A549 (cell line): ENCODE measurements at regions not wholly inside any gene's neighbourhood (a gene's known extent, or its start where the extent isn't known, plus 50 kb on each side); places are given as distances from the start of the nearest gene placed in this dataset.

Experiments used
- ATAC-seq, 2 experiments: fragments of 200-7000 bp in 1 of 2; fragments of >200 bp in 1 of 2; cut with Nextera tagmentation in 1 of 2; cut with Tn5 transposase in 1 of 2; 3 replicates each; pipeline versions ENCODE4 v1.8.0 to v1.9.1; 2018 to 2020; ENCODE audit warnings: mild to moderate bottlenecking in 1 of 2, moderate library complexity in 1 of 2
- CTCF ChIA-PET: fragments of 300-600 bp; sonication (Branson Sonifier 250); formaldehyde crosslinking; extraction: SDS; loops from one replicate; lab custom pipeline; 2021; ENCODE audit warnings: antibody characterized with exemption, inconsistent platforms; lab: Yijun Ruan, JAX
- POLR2A ChIA-PET: fragments of 350-600 bp; formaldehyde crosslinking; extraction: SDS; loops from one replicate; lab custom pipeline; 2021; ENCODE audit warnings: antibody characterized with exemption, inconsistent platforms; lab: Yijun Ruan, JAX
- DNase-seq, 2 experiments: peaks; one replicate each; pipeline versions ENCODE4 v3.0.0 to v3.0.0-alpha.2; 2011 to 2016; ENCODE audit warnings: low read depth in 1 of 2, low spot score in 1 of 2
- FAIRE-seq: peaks from 2 replicates; lab custom pipeline; 2011; peaks lifted over from hg19 to GRCh38; lab: Jason Lieb, UNC
- H3K27ac ChIP-seq, 2 experiments: fragments of >200 bp; sonication (Bioruptor Twin); formaldehyde crosslinking; 3 replicates each; pipeline ENCODE4 v1.5.1; 2016 to 2017
- H3K4me1 ChIP-seq: fragments of >200 bp; sonication (Bioruptor Twin); formaldehyde crosslinking; 3 replicates; pipeline ENCODE4 v1.6.1; 2016
- H3K4me2 ChIP-seq: fragments of >200 bp; sonication (Bioruptor Twin); formaldehyde crosslinking; 3 replicates; pipeline ENCODE4 v1.6.1; 2016
- H3K4me3 ChIP-seq: fragments of >200 bp; sonication (Bioruptor Twin); formaldehyde crosslinking; 3 replicates; pipeline ENCODE4 v1.5.1; 2016
- H3K9me3 ChIP-seq: fragments of >200 bp; sonication (Bioruptor Twin); formaldehyde crosslinking; 3 replicates; pipeline ENCODE4 v1.6.1; 2016
- CBX2 ChIP-seq: fragments of 200-600 bp; sonication (generic); IDR thresholded peaks from 2 replicates; pipeline ENCODE4 v1.6.1; 2016; ENCODE audit warnings: low read depth, mild to moderate bottlenecking, borderline replicate concordance
- CBX8 ChIP-seq: fragments of 200-600 bp; sonication (generic); IDR thresholded peaks from 2 replicates; pipeline ENCODE4 v1.6.1; 2016
- CEBPB ChIP-seq, 2 experiments: fragments of >200 bp in 1 of 2; sonication (Bioruptor Twin) in 1 of 2; formaldehyde crosslinking in 1 of 2; IDR thresholded peaks; 2 replicates each; pipeline ENCODE4 v1.6.1; 2012 to 2016
- CHD2 ChIP-seq: fragments of 150-350 bp; IDR thresholded peaks from 2 replicates; pipeline ENCODE4 v1.6.1; 2014; ENCODE audit warnings: low read length; ENCODE audit not compliant: partially characterized antibody
- CHD4 ChIP-seq: fragments of 200-600 bp; sonication (generic); IDR thresholded peaks from 2 replicates; pipeline ENCODE4 v1.6.1; 2016; ENCODE audit warnings: antibody characterized with exemption, mild to moderate bottlenecking, borderline replicate concordance
- EHF ChIP-seq: fragments of 250-450 bp; sonication (Bioruptor Pico); IDR thresholded peaks from 2 replicates; pipeline ENCODE4 v1.5.0; 2020; ENCODE audit warnings: mild to moderate bottlenecking
- EHMT2 ChIP-seq: fragments of 200-600 bp; sonication (generic); IDR thresholded peaks from 2 replicates; pipeline ENCODE4 v1.6.1; 2016; ENCODE audit warnings: antibody characterized with exemption, low read depth, mild to moderate bottlenecking, moderate library complexity
- EP300 ChIP-seq, 2 experiments: fragments of >200 bp; sonication (Bioruptor Twin); formaldehyde crosslinking; IDR thresholded peaks; 2 replicates in 1 of 2; 3 replicates in 1 of 2; pipeline ENCODE4 v1.6.1; 2016 to 2017
- GATA3 ChIP-seq: IDR thresholded peaks from 2 replicates; pipeline ENCODE4 v1.6.1; 2012; ENCODE audit warnings: borderline replicate concordance
- HOXB13 ChIP-seq: fragments of 250-450 bp; sonication (Bioruptor Pico); IDR thresholded peaks from 2 replicates; pipeline ENCODE4 v1.5.0; 2020; ENCODE audit warnings: low read depth, mild to moderate bottlenecking, moderate library complexity
- JUNB ChIP-seq: fragments of >200 bp; sonication (Bioruptor Twin); formaldehyde crosslinking; IDR thresholded peaks from 2 replicates; pipeline ENCODE4 v1.6.1; 2016
- MAFK ChIP-seq: fragments of 450-650 bp; IDR thresholded peaks from 2 replicates; pipeline ENCODE4 v1.6.1; 2014; ENCODE audit not compliant: partially characterized antibody
- MYC ChIP-seq: IDR thresholded peaks from 2 replicates; pipeline ENCODE4 v1.6.1; 2012; ENCODE audit warnings: mild to moderate bottlenecking, inconsistent platforms, low read length, improper control_type of control experiment, borderline replicate concordance
- PHF8 ChIP-seq: fragments of 200-600 bp; sonication (generic); IDR thresholded peaks from 2 replicates; pipeline ENCODE4 v1.6.1; 2016; ENCODE audit warnings: low read depth, mild to moderate bottlenecking, antibody characterized with exemption, moderate library complexity, borderline replicate concordance
- POLR2A ChIP-seq: IDR thresholded peaks from 2 replicates; pipeline ENCODE4 v1.6.1; 2012; ENCODE audit warnings: mild to moderate bottlenecking, low read length
- RNF2 ChIP-seq: fragments of 200-600 bp; sonication (generic); IDR thresholded peaks from 2 replicates; pipeline ENCODE4 v1.6.1; 2016; ENCODE audit warnings: low read depth, mild to moderate bottlenecking, antibody characterized with exemption, moderate library complexity, borderline replicate concordance
- TP53 ChIP-seq: fragments of 250-450 bp; sonication (Bioruptor Pico); IDR thresholded peaks from 2 replicates; pipeline ENCODE4 v1.5.0; 2021; ENCODE audit warnings: mild to moderate bottlenecking, moderate library complexity
- ZC3H11A ChIP-seq: fragments of 450-650 bp; IDR thresholded peaks from 2 replicates; pipeline ENCODE4 v1.6.1; 2014; ENCODE audit warnings: antibody characterized with exemption, mild to moderate bottlenecking
- ZNF302 ChIP-seq: fragments of 250-450 bp; sonication (Bioruptor Pico); IDR thresholded peaks from 2 replicates; pipeline ENCODE4 v1.9.0; 2021; ENCODE audit warnings: inconsistent platforms, mild to moderate bottlenecking, moderate library complexity
- WGBS: methylation state at CpG from one replicate; pipeline ENCODE4 v1.1.6; 2017; ENCODE audit errors: missing lambda C conversion rate; 5-methylcytosine and 5-hydroxymethylcytosine counted together
- TF ChIP-seq, protein P1 (sequence below): IDR thresholded peaks from 2 replicates; pipeline ENCODE4 v1.6.1; 2012
- TF ChIP-seq, protein P2 (sequence below): fragments of >200 bp; sonication (Bioruptor Twin); formaldehyde crosslinking; IDR thresholded peaks from 3 replicates; pipeline ENCODE4 v1.5.1; 2016
- TF ChIP-seq, protein P3 (sequence below): IDR thresholded peaks from 2 replicates; pipeline ENCODE4 v1.6.1; 2012

- H3K9me3 ChIP-seq: no peaks in the 10 kb centered on the region
- DNase-seq (no peak), FAIRE-seq (no peak), ATAC-seq (no peak)
- ChIA-PET CTCF (no interaction called here), POLR2A (no interaction called here)
- TF ChIP-seq CBX2: no peak
- TF ChIP-seq EP300 (IDR thresholded peaks at IDR 0.05): no peak
- no peak for TF ChIP-seq MYC
- no peak for TF ChIP-seq POLR2A
- H3K27ac ChIP-seq: no peak overlapping the region
- H3K4me3 ChIP-seq: no peak overlapping the region
- no peak overlapping the region for H3K4me2 ChIP-seq
- 53% methylated on average over 3 of the region's 3 CpGs for WGBS
- H3K4me1 ChIP-seq: no peaks in the 10 kb centered on the region
Measured at GRCh38 chr3:191859531-191859930, 398.6 kb downstream of the PYDC2 start.

GRCh38 chr3:191869738-191870415, 408.9 kb downstream of the PYDC2 start:
- Histone ChIP-seq H3K4me3 (no peak overlapping the region), H3K4me1 (no peaks in the 10 kb centered on the region), H3K9me3 (no peaks in the 10 kb centered on the region), H3K27ac (no peak overlapping the region), H3K4me2 (no peak overlapping the region)
- CTCF ChIA-PET: no interaction called here
- no peak for FAIRE-seq
- DNase-seq: no peak
- ATAC-seq: no peak
- WGBS: 53% methylated on average over 5 of the region's 5 CpGs
- TF ChIP-seq CBX2 (no peak), CEBPB (IDR thresholded peaks at IDR 0.05) (no peak), JUNB (no peak), RNF2 (no peak)
- POLR2A ChIA-PET: no interaction called here

- DNase-seq (no peak), FAIRE-seq (no peak), ATAC-seq (no peak)
- Histone ChIP-seq H3K9me3 (no peaks in the 10 kb centered on the region), H3K4me2 (no peak overlapping the region), H3K4me1 (no peaks in the 10 kb centered on the region), H3K27ac (no peak overlapping the region), H3K4me3 (no peak overlapping the region)
- TF ChIP-seq RNF2 (no peak), MAFK (peak; percentile 91)
- 26% methylated on average over 2 of the region's 2 CpGs for WGBS
- ChIA-PET CTCF (no interaction called here), POLR2A (no interaction called here)
Measured at GRCh38 chr3:191873736-191874135, 412.8 kb downstream of the PYDC2 start.

- ChIA-PET CTCF (no interaction called here), POLR2A (no interaction called here)
- no peak overlapping the region for H3K27ac ChIP-seq
- no peak for DNase-seq
- no peaks in the 10 kb centered on the region for H3K9me3 ChIP-seq
- H3K4me1 ChIP-seq: no peaks in the 10 kb centered on the region
- 9% methylated on average over 3 of the region's 3 CpGs for WGBS
- FAIRE-seq: no peak
- no peak overlapping the region for H3K4me2 ChIP-seq
- H3K4me3 ChIP-seq: no peak overlapping the region
- no peak for TF ChIP-seq HOXB13 (CRISPR knock-in tag)
- TF ChIP-seq POLR2A: no peak
- TF ChIP-seq PHF8: no peak
- TF ChIP-seq, protein P1, sequence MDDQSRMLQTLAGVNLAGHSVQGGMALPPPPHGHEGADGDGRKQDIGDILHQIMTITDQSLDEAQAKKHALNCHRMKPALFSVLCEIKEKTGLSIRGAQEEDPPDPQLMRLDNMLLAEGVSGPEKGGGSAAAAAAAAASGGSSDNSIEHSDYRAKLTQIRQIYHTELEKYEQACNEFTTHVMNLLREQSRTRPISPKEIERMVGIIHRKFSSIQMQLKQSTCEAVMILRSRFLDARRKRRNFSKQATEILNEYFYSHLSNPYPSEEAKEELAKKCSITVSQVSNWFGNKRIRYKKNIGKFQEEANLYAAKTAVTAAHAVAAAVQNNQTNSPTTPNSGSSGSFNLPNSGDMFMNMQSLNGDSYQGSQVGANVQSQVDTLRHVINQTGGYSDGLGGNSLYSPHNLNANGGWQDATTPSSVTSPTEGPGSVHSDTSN: no peak
- no peak for TF ChIP-seq TP53
- no peak for TF ChIP-seq EHMT2
- no peak for TF ChIP-seq CHD4
- no peak for TF ChIP-seq CHD2
- no peak for TF ChIP-seq ZNF302 (CRISPR knock-in tag)
- no peak for TF ChIP-seq CBX8
- TF ChIP-seq, protein P2, sequence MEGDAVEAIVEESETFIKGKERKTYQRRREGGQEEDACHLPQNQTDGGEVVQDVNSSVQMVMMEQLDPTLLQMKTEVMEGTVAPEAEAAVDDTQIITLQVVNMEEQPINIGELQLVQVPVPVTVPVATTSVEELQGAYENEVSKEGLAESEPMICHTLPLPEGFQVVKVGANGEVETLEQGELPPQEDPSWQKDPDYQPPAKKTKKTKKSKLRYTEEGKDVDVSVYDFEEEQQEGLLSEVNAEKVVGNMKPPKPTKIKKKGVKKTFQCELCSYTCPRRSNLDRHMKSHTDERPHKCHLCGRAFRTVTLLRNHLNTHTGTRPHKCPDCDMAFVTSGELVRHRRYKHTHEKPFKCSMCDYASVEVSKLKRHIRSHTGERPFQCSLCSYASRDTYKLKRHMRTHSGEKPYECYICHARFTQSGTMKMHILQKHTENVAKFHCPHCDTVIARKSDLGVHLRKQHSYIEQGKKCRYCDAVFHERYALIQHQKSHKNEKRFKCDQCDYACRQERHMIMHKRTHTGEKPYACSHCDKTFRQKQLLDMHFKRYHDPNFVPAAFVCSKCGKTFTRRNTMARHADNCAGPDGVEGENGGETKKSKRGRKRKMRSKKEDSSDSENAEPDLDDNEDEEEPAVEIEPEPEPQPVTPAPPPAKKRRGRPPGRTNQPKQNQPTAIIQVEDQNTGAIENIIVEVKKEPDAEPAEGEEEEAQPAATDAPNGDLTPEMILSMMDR: no peak
- TF ChIP-seq, protein P3, sequence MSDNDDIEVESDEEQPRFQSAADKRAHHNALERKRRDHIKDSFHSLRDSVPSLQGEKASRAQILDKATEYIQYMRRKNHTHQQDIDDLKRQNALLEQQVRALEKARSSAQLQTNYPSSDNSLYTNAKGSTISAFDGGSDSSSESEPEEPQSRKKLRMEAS: no peak
- no peak for TF ChIP-seq EHF (CRISPR knock-in tag)
- no peak for TF ChIP-seq GATA3
- no peak for TF ChIP-seq ZC3H11A
- no peak for ATAC-seq
Measured at GRCh38 chr3:191882289-191882688, 421.3 kb downstream of the PYDC2 start.
